Activated B cell treated with CpG ODN at 0.5 μM for 24 hours (primary cell): ENCODE measurements at regions not wholly inside any gene's neighbourhood (a gene's known extent, or its start where the extent isn't known, plus 50 kb on each side); places are given as distances from the start of the nearest gene placed in this dataset.

Experiments
- ATAC-seq: fragments of 200-7000 bp; cut with Tn5 transposase; one replicate; pipeline ENCODE4 v1.10.0; 2021; ENCODE audit warnings: low read depth, mild to moderate bottlenecking, moderate library complexity
- CTCF ChIA-PET: fragments of 350-600 bp; sonication (Branson Sonifier 250); formaldehyde crosslinking; loops from one replicate; lab custom pipeline; 2021; ENCODE audit warnings: antibody characterized with exemption; lab: Charles Lee
- POLR2A ChIA-PET: fragments of 350-600 bp; sonication (Branson Sonifier 250); formaldehyde crosslinking; loops from one replicate; lab custom pipeline; 2021; ENCODE audit warnings: antibody characterized with exemption; lab: Charles Lee
- DNase-seq: peaks from one replicate; pipeline ENCODE4 v3.0.0; 2022
- H3K27ac Mint-ChIP-seq: one replicate; pipeline ENCODE4 v1.8.0; 2020; ENCODE audit warnings: mixed read lengths
- H3K27me3 Mint-ChIP-seq: one replicate; pipeline ENCODE4 v1.8.0; 2021; ENCODE audit warnings: mixed read lengths
- H3K36me3 Mint-ChIP-seq: one replicate; pipeline ENCODE4 v1.8.0; 2021; ENCODE audit warnings: low read depth, mixed read lengths
- H3K4me1 Mint-ChIP-seq: one replicate; pipeline ENCODE4 v1.8.0; 2021; ENCODE audit warnings: mixed read lengths
- H3K4me3 Mint-ChIP-seq: one replicate; pipeline ENCODE4 v1.8.0; 2020; ENCODE audit warnings: mild to moderate bottlenecking, mixed read lengths
- H3K9me3 Mint-ChIP-seq: one replicate; pipeline ENCODE4 v1.8.0; 2020; ENCODE audit warnings: mixed read lengths
- CTCF ChIP-seq: fragments of 200-600 bp; IDR thresholded peaks from one replicate; pipeline ENCODE4 v1.8.0; 2022; ENCODE audit warnings: antibody characterized with exemption, mild to moderate bottlenecking
- intact Hi-C: fragments of 100-400 bp; cut with micrococcal nuclease; formaldehyde crosslinking; loops from one replicate; pipeline ENCODE4 v1.15.1; 2024

- TF ChIP-seq CTCF, result no peak
- intact Hi-C loops, result no loop called here
Observed at GRCh38 chr18:22355598-22355997, 62.1 kb downstream of the CTAGE1 start.

GRCh38 chr18:22355069-22355468 lies 62.6 kb downstream of the CTAGE1 start:
- Mint-ChIP-seq H3K27me3 (peaks cover 5% of the 10 kb centered on the region), H3K27ac (no peak overlapping the region), H3K4me1 (no peaks in the 10 kb centered on the region), H3K9me3 (no peaks in the 10 kb centered on the region), H3K4me3 (no peak overlapping the region), H3K36me3 (no peaks in the 10 kb centered on the region)
- CTCF ChIA-PET, result no interaction called here
- DNase-seq (no peak), ATAC-seq (no peak)
- POLR2A ChIA-PET, result no interaction called here
- intact Hi-C loops, result no loop called here
- no peak for TF ChIP-seq CTCF

More at GRCh38 chr18:22355598-22355997, 62.1 kb downstream of the CTAGE1 start:
- DNase-seq (no peak), ATAC-seq (no peak)
- Mint-ChIP-seq H3K27me3 (no peaks in the 10 kb centered on the region), H3K9me3 (no peaks in the 10 kb centered on the region), H3K36me3 (no peaks in the 10 kb centered on the region), H3K27ac (no peak overlapping the region), H3K4me3 (no peak overlapping the region), H3K4me1 (no peaks in the 10 kb centered on the region)
- ChIA-PET CTCF (no interaction called here), POLR2A (no interaction called here)

- ChIA-PET POLR2A (no interaction called here), CTCF (no interaction called here)
- Mint-ChIP-seq H3K9me3 (no peaks in the 10 kb centered on the region), H3K36me3 (no peaks in the 10 kb centered on the region), H3K27me3 (peaks cover 49% of the 10 kb centered on the region), H3K4me3 (no peak overlapping the region), H3K27ac (no peak overlapping the region), H3K4me1 (no peaks in the 10 kb centered on the region)
- intact Hi-C loops, result no loop called here
- TF ChIP-seq CTCF, result no peak
- DNase-seq (no peak), ATAC-seq (no peak)
Observed at GRCh38 chr18:22349966-22350365, 67.7 kb downstream of the CTAGE1 start.

- ATAC-seq (no peak), DNase-seq (no peak)
- no peaks in the 10 kb centered on the region for H3K9me3 Mint-ChIP-seq
- H3K4me1 Mint-ChIP-seq, result no peaks in the 10 kb centered on the region
- H3K4me3 Mint-ChIP-seq, result no peak overlapping the region
- peaks cover 51% of the 10 kb centered on the region for H3K27me3 Mint-ChIP-seq
- no peaks in the 10 kb centered on the region for H3K36me3 Mint-ChIP-seq
- H3K27ac Mint-ChIP-seq, result no peak overlapping the region
- CTCF ChIA-PET, result no interaction called here
- intact Hi-C loops, result no loop called here
- POLR2A ChIA-PET, result no interaction called here
- TF ChIP-seq CTCF, result no peak
Observed at GRCh38 chr18:22349317-22349898, 68.3 kb downstream of the CTAGE1 start.

- no peak for DNase-seq
- no peak overlapping the region for H3K27ac Mint-ChIP-seq
- peaks cover 51% of the 10 kb centered on the region for H3K27me3 Mint-ChIP-seq
- H3K36me3 Mint-ChIP-seq, result no peaks in the 10 kb centered on the region
- ATAC-seq, result no peak
- no peaks in the 10 kb centered on the region for H3K4me1 Mint-ChIP-seq
- POLR2A ChIA-PET, result interaction anchor here (0.6 kb wide), 1 partner anchor 8 kb away, joined by 7 read pairs; no protein-coding TSS in a partner anchor
- no peak for TF ChIP-seq CTCF
- H3K9me3 Mint-ChIP-seq, result no peaks in the 10 kb centered on the region
- H3K4me3 Mint-ChIP-seq, result no peak overlapping the region
- CTCF ChIA-PET, result no interaction called here
- intact Hi-C loops, result no loop called here
Observed at GRCh38 chr18:22348521-22349316, 69.0 kb downstream of the CTAGE1 start.
